ENCODE measurements at regions not wholly inside any gene's neighbourhood (a gene's known extent, or its start where the extent isn't known, plus 50 kb on each side); places are given as distances from the start of the nearest gene placed in this dataset.

DNA sequence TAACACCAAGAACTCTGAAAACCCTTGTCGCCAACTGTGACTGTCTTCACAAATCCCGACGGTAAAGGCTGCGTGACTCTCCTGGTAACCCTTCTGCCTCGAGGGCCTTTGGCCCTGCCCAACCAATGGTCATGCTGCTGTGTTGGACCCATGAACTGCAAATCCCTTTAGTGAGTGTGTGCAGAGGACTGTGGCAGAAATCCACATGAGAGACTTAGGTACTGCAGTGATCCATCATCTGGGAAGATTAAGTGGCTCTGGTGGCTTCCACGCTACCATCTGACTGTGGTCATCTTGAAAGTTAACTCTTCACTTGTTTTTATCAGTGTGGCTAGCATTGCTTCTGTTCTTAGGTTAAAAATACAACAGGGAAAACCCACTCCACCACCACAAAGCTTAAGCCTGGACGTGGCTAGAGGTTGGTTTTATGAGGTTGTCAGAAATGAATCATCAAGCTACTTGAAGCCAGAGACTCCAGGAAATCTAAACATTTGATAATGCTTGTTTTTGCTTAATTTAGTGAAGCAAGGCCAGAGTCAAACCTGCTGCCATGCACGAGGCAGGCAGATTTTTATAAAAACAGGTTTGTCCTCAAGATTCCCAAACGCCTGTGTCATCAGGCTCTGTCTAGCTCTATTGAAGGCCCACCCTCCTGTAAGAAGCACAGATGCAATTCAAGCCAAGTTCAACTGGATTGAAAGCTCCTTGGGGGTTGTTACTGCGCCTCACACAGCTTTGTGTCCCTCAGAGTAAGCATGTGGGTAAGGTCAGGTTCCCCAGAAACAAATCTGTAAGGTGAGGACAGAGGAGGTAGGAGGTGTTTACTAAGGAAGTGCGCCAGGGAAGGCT, 52.7 kb upstream of the ERCC6L2 start:
- DNase-seq (ENCODE audit: low read depth in 2 of 2), result no peak

DNA sequence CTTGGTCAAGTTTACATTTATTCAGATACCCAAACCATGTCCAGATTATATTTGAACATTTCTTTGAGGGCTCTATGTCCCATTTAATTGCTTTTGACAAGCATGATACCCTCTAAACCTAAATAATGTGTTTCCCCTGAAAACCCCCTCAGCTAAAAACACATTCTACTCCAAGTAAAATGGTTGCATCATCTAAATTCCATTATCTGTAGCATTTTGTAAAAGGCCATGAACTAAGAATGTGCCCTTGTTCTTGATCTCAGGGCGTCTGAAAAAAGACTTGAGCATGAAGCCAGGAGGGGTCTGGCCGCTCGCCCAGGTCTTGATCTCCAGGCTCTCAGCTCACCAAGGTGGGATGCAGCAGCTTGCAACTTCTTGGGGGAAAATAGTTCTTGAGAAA, 53.5 kb upstream of the ERCC6L2 start:
- no peak for DNase-seq (ENCODE audit: low read depth in 2 of 2)

DNA sequence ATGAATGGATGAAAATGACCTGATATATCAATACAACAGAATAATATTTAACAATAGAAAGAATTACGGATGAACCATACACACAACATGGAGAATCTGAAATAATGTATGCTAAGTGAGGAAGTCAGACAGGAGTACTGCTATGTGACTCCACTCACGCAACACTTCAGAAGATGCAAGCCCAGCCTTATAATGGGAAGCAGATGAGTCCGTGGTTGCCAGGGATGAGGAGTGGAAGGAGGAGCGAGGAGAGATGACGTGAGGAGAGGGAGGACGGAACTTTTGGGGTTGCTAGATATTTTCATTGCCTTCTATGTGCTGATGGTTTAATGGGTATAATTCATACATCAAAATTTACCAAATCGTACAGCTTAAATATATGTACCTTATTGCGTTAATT, 55.4 kb upstream of the ERCC6L2 start:
- DNase-seq (ENCODE audit: low read depth in 2 of 2), result no peak

DNA sequence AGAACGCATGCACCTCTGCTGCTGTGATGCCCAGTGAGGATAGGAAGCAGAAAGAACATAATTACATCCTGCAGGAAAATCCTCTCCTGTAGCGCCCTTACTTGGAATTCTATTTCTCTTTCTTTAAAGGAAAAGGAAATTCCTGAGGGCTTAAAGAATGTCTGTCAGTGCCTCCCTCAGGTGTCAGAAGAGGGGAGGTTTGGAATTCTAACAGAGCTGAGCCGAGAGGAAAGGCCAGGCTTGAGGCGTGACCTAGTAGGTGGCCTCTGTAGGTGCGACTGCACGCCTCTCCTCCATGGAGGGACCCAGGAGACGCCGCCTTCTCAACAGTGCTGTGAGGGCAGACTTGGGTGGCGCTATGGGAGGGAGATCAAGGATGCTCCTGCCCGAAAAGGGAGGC, 55.9 kb upstream of the ERCC6L2 start:
- DNase-seq (ENCODE audit: low read depth in 2 of 2), result no peak

DNA sequence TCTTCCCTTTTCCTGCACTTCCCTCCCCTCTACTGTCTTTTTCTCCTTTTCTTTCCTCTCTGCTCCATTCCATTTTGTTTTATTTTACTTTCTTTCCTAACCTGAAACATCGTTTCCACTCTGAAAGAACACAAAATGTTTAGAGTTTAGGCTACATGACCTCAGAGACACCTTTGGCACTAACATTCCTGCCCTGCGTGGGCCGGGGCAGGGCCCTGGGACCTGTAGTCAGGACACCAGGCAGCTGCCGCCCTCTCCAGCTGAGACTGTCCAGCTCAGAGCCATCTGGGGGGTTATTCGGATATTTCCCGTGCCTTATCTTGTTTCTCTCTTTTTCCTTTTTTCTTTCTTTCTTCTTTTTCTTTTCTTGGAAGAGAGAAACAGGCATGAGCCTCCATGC, 58.3 kb upstream of the ERCC6L2 start:
- DNase-seq (ENCODE audit: low read depth in 2 of 2), result no peak

DNA sequence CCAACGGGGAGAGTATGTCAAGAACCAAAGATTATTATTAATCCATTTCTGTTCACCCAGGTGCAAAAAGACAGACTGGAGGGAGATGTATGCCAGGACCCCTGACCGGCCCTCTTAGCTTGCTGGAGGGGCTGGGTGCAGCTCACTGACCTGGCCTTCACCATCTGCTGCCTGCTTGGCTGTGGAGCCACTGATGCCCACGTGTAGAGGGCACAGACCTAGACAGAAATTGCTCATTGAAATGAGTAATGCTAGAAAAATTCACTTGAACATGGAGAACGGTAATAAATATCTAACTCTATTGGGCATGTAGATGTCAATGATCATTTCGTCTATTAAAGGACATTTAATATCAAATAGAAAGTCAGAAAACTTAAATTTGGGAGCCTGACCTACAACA, 58.8 kb upstream of the ERCC6L2 start:
- no peak for DNase-seq (ENCODE audit: low read depth in 2 of 2)

DNA sequence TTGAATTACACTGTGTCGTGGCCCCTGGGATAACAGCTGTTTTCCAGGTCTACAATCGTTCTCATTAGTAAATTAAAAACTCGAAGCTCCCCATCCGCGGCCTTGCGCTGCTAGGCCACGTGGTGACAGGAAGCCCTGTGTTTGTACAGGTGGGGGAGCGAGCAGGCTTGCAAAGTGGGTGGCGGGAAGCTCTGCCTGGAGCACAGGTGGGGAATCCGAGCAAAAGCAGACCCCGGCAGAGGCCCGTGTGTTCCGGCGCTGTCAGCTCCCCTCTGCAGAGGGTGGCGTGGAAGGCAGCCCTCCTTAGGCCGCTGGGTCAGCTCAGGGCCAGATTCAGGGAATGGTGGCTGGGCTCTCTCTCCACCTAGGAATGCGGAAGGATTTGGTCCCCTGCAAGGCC, 59.5 kb upstream of the ERCC6L2 start:
- no peak for DNase-seq (ENCODE audit: low read depth in 2 of 2)

DNA sequence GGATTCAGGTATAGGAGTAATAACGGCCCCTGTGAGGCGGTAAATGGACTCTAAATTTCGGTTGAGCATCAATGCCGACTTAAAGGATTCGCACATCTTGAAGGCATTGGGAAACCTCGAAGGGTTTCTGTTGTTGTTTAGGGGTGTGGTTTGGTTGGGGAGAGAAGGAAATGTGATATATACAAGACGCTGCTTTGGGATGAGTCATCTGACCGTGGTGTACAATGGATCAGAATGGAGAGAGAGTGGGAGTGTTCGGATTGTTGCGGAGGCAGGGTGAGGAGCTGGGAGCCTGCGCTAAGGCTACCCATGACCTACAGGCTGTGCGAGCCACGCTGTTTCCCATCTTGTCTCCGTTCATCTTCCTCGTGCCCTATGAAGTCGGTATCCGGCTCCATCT, 60.4 kb upstream of the ERCC6L2 start:
- DNase-seq (ENCODE audit: low read depth in 2 of 2), result no peak

DNA sequence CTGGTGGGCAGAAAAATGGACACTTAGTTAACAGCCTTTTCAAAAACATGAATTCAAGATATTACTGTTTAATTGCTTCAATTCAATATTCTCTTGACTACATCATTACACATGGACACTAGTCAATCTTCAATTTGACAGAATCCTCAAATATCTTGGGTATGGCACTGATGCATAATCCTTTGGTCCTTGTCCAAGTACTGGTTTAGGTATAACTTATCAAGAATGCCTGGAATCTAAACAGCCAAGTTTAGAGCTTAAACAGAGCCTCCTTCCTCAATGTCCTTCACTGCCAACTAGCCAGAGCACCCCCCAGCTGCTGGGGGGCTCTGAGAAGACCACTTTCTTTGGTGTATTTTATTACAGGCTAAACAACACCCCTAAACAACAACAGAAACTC, 61.6 kb upstream of the ERCC6L2 start:
- no peak for DNase-seq (ENCODE audit: low read depth in 2 of 2)

DNA sequence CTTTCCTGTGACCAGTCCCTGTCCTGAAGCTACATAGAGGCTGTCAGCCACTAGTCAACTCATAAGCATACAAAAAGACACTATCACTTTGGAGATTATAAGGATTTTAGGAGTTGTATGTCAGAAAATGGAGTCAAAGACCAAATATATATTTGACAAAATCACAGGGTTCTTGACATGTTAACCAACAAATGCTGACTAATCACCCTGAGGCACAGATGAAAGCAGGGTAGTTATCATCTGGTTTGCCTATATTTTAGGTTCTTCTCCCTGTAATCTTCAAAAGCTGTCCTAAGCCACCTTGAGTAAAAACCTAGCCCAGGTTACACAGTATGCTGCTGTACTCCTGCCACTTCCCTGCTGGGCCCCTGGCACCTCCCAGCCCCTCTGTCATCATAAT, 64.7 kb upstream of the ERCC6L2 start:
- DNase-seq (ENCODE audit: low read depth in 2 of 2), result no peak

DNA sequence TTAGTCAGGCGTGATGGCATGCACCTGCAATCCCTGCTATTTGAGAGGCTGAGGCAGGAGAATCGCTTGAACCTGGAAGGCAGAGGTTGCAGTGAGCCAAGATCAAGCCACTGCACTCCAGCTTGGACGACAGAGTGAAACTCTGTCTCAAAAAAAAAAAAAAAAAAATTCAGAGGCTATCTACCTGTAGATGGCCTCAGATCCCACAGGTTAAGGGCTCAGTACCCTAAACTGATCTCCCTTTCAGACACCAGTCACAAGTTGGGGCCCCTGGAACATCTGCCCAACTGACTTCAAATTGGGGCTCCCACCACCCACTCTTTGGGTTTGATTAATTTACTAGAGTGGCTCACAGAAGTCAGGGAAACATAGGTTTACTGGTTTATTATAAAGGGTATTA, 65.4 kb upstream of the ERCC6L2 start:
- DNase-seq (ENCODE audit: low read depth in 2 of 2), result no peak

DNA sequence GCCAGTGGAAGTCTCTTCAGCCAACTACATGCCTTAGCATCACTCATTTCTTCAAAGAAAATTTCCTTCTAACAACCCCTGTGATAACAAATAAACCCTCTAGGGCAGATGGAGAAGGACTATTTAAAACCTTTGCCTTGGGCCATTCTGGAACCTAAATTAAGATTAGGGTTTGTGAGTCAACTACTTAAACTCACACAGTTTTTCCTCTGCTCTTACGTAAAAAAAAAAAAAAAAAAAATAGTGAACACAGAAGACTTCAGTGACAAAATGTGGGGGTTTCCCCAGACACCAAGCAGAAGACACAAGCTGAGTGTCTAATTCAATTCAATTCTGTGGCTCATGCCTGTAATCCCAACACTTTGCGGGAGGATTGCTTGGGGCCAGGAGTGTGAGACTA, 65.8 kb upstream of the ERCC6L2 start:
- DNase-seq (ENCODE audit: low read depth in 2 of 2), result no peak

DNA sequence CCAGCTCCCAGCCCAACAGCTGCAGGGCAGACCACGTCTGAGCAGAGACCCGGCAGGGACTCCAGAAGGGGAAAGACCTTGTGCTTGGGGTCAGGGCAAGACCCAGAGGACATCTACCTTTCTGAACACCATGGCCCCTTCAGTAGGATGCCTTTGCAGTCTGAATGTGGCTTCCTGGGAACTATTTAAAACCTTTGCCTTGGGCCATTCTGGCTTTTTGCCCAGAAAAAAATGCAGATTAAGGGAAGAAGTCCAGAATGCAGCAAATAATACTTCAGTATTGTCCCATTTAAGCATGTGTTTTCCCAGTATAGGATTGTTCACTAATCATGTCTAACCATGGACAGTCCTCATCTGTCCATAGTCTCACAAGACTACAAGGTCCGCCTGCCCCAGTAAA, 67.5 kb upstream of the ERCC6L2 start:
- no peak for DNase-seq (ENCODE audit: low read depth in 2 of 2)

DNA sequence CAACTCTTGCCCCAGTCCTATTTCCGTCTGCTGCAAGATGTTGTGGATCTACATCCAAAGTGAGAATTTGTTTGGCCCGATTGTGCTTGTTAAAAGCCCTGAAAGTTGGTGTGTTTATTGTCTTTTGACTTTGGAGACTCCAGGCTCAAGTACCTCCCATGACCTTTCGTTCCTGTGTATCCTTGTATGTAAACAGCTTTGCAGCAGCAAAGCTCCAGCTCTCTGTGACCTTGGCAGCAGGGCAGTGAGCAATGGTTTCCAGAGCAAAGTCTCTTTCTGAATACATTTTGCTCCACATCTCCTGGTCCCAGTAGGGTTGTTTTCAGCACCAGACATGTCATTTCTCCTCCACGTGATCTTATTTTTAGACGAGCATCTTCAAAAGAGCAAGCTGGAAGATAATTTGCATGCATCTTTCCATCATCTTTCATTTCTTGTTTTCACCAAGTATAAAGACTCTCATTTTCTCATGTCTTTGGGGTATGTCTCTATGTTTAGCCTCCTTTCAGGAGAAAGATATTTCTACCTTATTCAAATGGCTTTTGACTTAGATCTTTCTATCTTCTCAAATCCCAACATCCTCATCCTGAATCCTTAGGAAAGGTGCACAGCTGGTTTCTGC, 68.1 kb upstream of the ERCC6L2 start:
- no peak for DNase-seq (ENCODE audit: low read depth in 2 of 2)

DNA sequence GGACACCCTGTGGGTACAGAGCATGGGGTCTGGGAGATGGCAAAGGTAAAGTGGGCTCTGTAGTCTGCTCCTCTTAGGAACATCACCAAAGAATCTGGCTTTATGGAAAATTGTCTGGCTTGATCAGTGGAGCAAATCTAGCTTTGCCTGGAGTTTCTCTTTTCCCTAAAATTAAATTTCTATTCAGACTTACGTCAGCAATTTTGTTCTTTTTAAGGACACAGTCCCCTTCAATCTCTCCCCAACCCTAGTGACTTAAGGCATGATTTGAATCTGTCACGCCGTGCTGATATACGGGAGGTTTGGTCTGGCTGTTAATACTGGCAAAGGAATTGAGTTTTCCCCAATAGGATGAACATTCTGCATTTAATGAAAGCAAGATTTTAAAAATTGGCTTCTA, 72.3 kb upstream of the ERCC6L2 start:
- DNase-seq (ENCODE audit: low read depth in 2 of 2), result no peak

DNA sequence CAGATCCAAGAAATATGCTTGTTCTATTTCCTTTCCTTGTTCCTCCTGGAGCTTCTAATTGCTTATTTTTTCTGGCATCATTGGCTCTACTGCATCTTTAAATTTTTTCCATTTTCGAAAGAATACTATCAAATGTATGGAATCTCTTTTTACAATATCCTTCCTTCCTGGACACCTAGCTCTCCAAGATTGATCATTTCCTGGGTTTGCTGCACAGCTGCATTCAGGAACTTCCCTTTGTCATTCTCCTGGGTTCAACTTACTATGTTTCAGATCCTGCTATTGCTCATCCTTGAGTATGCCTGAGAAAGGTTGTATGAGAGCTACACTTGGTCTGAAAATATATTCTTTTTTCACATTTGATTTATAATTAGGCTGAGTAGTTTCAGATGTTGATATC, 73.7 kb upstream of the ERCC6L2 start:
- DNase-seq (ENCODE audit: low read depth in 2 of 2), result no peak

DNA sequence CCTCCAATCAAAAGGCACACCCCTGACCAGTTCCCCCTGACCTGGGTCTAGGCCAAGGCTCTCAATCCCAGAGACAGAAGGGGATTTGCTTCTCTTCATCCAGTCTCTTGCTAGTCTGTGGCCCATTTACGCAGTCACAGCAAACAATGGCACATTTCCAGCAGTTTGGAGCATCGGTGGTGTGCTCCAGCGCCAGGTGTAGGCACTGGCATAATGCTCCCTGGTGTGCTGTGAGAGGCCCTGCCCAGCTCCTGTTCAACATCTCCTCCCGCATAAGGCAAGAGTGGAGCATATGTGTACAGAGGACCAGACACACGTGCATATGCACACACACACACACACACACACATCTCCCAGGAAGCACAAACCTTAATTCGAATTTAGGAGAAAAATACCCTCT, 79.5 kb upstream of the ERCC6L2 start:
- no peak for DNase-seq (ENCODE audit: low read depth in 2 of 2)

DNA sequence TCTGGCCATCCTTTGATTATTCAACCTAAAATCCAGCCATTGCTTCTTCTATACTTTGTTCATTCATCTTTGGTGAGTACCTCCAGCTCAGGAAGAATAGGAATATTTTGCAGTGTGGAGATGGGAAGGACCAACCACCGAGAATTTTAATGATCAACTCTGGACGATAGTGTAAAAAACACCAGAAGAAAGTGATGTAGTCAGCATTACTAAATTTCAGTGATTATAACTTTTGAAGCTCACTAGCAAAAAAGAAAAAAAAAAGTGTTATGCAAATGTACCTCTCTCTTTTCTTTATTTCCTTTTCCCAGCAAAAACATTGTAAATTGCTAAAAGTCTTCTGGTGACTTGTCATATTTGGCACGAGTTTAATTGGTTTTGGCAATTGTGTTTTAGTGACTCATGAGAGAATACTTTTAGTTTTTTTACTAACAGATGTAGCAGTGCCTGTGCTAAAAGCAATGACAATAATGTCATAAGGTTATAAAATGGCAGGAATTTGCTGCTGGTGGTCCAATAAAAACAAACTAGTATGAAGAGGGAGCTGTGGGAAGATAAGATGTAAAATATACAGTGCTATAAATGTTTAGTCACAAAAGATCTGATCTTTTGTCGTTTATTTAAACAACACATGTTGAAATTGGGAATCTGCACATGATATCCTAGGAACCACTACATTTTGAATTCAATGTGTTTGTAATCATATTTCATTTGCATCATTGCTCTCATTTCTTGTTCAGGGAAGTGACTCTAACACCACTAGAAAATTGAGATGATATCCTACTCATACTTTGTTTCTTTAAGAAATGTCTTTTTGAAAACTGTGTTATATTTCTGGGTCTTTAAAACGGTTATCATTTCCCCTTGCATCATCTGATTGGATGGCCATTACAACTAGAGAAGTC, 81.3 kb upstream of the ERCC6L2 start:
- no peak for DNase-seq (ENCODE audit: low read depth in 2 of 2)

DNA sequence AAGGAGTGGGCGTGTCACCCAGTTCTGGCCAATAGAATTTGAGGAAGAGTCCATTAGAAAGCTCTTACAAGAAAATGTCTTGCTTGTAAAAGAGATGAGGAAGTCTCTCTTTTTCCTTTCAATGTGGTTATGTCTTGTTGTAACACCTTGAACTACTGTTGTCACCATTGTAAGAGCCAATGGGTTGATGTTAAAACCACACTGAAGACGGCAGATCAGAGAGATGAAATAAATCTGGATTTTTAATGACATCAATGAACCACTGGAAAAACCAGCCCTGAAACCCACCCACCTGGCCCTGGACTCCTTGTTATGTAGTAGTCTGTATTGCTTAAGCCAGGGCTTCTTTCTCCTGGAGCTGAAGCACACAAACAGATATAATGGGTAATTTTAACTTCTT, 83.8 kb upstream of the ERCC6L2 start:
- no peak for DNase-seq (ENCODE audit: low read depth in 2 of 2)

DNA sequence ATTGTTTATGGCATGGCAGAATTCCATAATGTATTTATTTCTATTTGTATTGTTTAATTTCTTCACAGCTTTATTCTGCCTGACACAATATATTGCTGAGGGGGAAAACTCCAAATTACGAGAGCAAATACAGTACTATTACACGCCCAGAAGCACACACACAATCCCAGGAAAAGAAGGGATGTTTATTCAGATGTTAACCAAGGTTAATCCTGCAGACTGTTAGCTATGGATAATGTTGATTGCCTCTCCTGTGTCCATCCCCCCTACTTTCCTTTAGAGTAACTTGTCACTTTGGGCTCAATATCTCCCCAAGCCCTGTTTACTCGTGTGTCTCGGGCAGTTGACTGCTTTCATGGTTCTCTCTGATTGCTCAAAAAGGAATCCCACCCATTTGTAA, 84.2 kb upstream of the ERCC6L2 start:
- no peak for DNase-seq (ENCODE audit: low read depth in 2 of 2)

DNA sequence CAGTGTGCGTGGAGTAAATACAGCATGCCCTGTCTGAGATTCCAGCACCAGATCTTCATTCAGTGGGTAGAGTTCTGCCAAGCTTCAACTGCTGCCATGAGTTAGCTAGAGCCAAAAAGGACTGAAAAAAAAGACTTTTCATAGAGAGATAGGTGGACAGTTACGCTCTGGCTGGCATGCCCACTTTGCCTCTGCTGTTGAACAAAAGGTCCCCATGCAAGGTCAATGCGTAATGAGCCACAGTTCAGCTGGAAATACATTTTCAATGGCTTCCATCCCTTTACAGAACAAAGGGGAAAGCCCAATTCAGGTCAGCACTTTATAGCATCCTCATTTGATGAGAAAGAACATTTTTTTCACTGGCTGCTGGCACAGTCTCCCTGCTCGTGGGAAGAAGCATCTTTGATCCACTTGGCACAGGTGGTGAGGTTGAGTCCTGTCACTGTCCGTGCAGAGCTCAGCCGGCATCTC, 86.9 kb upstream of the ERCC6L2 start:
- no peak for DNase-seq (ENCODE audit: low read depth in 2 of 2)

DNA sequence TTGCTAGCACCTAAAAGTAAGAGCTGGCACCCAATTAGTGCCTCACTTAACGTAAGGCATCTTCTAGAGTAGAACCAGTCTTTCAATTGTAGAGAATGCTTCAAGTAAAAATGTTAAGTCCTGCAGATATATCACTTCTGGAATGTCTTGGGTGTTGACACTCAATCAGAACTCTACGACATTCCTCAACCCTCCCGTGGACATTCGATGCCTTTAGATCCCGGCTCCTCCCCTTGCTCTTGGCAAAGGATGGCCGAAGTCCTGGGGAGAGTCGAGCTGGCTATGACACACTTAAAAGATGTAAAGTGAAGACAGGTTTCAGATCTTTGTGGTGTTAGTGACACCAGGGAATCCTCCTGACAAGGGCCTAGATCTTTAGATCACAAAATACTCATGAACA, 87.5 kb upstream of the ERCC6L2 start:
- DNase-seq (ENCODE audit: low read depth in 2 of 2), result no peak

DNA sequence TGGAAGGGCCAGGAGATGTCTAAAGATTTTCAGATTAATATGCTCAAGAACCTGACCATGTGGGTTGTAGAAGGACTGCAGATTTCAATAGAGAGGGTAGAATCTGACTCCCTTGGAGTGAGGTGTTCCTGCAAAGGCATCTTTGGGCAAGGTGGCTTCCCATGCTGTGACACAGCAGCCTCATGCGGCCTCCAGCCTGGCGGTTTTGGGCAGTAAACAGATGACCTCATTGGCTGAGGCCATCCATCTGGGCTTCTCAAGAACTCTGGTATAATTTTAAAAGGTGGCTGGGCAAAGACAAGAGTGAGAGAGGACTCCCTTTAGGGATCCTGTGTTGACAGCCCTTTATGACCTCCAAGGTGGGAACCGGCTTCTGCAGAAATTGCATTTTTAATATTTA, 90.3 kb upstream of the ERCC6L2 start:
- no peak for DNase-seq (ENCODE audit: low read depth in 2 of 2)

All from stimulated activated CD8-positive, alpha-beta memory T cell treated with anti-CD3 and anti-CD28 coated beads, Interleukin-7, amount 100 ng/mL, for 1 hour (primary cell).